Chondrocyte (in vitro differentiated cells): ENCODE measurements at regions not wholly inside any gene's neighbourhood (a gene's known extent, or its start where the extent isn't known, plus 50 kb on each side); places are given as distances from the start of the nearest gene placed in this dataset.

Source experiments
- DNase-seq: peaks from one replicate; pipeline ENCODE4 v3.0.0; 2021; ENCODE audit warnings: mixed read lengths, low spot score
- H3K27ac Mint-ChIP-seq: one replicate; pipeline ENCODE4 v1.8.0; 2021; ENCODE audit warnings: mild to moderate bottlenecking, moderate library complexity, mixed read lengths; ENCODE audit not compliant: unreplicated experiment
- H3K27me3 Mint-ChIP-seq: 2 replicates; pipeline ENCODE4 v1.8.0; 2021; ENCODE audit warnings: low read depth, mixed read lengths
- H3K36me3 Mint-ChIP-seq: 2 replicates; pipeline ENCODE4 v1.8.0; 2021; ENCODE audit warnings: low read depth, mixed read lengths
- H3K4me1 Mint-ChIP-seq: 2 replicates; pipeline ENCODE4 v1.8.0; 2021; ENCODE audit warnings: low read depth, mild to moderate bottlenecking, mixed read lengths
- H3K4me3 Mint-ChIP-seq: one replicate; pipeline ENCODE4 v1.8.0; 2021; ENCODE audit warnings: mild to moderate bottlenecking, moderate library complexity, mixed read lengths; ENCODE audit not compliant: unreplicated experiment
- H3K9me3 Mint-ChIP-seq: 2 replicates; pipeline ENCODE4 v1.8.0; 2021; ENCODE audit warnings: low read depth, mixed read lengths
- TF ChIP-seq, protein P1 (sequence below): fragments of 200-600 bp; sonication (generic); IDR thresholded peaks from 2 replicates; pipeline ENCODE4 v1.5.0; 2021; ENCODE audit warnings: antibody characterized with exemption, mild to moderate bottlenecking, moderate library complexity

GRCh38 chr18:71136487-71136886 is 847.6 kb downstream of the SOCS6 start:
- H3K9me3 Mint-ChIP-seq = no peaks in the 10 kb centered on the region
- H3K4me3 Mint-ChIP-seq = no peak overlapping the region
- TF ChIP-seq, protein P1, sequence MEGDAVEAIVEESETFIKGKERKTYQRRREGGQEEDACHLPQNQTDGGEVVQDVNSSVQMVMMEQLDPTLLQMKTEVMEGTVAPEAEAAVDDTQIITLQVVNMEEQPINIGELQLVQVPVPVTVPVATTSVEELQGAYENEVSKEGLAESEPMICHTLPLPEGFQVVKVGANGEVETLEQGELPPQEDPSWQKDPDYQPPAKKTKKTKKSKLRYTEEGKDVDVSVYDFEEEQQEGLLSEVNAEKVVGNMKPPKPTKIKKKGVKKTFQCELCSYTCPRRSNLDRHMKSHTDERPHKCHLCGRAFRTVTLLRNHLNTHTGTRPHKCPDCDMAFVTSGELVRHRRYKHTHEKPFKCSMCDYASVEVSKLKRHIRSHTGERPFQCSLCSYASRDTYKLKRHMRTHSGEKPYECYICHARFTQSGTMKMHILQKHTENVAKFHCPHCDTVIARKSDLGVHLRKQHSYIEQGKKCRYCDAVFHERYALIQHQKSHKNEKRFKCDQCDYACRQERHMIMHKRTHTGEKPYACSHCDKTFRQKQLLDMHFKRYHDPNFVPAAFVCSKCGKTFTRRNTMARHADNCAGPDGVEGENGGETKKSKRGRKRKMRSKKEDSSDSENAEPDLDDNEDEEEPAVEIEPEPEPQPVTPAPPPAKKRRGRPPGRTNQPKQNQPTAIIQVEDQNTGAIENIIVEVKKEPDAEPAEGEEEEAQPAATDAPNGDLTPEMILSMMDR = no peak
- no peak for DNase-seq
- no peaks in the 10 kb centered on the region for H3K36me3 Mint-ChIP-seq
- H3K4me1 Mint-ChIP-seq = no peaks in the 10 kb centered on the region
- no peak overlapping the region for H3K27ac Mint-ChIP-seq
- H3K27me3 Mint-ChIP-seq = peaks cover under 1% of the 10 kb centered on the region

- H3K27ac Mint-ChIP-seq = no peak overlapping the region
- no peaks in the 10 kb centered on the region for H3K36me3 Mint-ChIP-seq
- H3K27me3 Mint-ChIP-seq = no peaks in the 10 kb centered on the region
- H3K4me3 Mint-ChIP-seq = no peak overlapping the region
- no peaks in the 10 kb centered on the region for H3K4me1 Mint-ChIP-seq
- H3K9me3 Mint-ChIP-seq = peaks cover 6% of the 10 kb centered on the region
- TF ChIP-seq, protein P1 = no peak
- no peak for DNase-seq
Measured at GRCh38 chr18:71134122-71134521, 845.3 kb downstream of the SOCS6 start.

GRCh38 chr18:71131918-71132317 is 843.1 kb downstream of the SOCS6 start:
- H3K4me3 Mint-ChIP-seq = no peak overlapping the region
- DNase-seq = no peak
- no peaks in the 10 kb centered on the region for H3K4me1 Mint-ChIP-seq
- H3K27ac Mint-ChIP-seq = no peak overlapping the region
- H3K27me3 Mint-ChIP-seq = no peaks in the 10 kb centered on the region
- TF ChIP-seq, protein P1 = no peak
- H3K9me3 Mint-ChIP-seq = peaks cover 6% of the 10 kb centered on the region
- H3K36me3 Mint-ChIP-seq = no peaks in the 10 kb centered on the region

GRCh38 chr18:71130351-71130750 is 841.5 kb downstream of the SOCS6 start:
- TF ChIP-seq, protein P1 = no peak
- Mint-ChIP-seq H3K9me3 (peaks cover 8% of the 10 kb centered on the region), H3K27me3 (no peaks in the 10 kb centered on the region), H3K27ac (no peak overlapping the region), H3K4me3 (no peak overlapping the region), H3K4me1 (no peaks in the 10 kb centered on the region), H3K36me3 (no peaks in the 10 kb centered on the region)
- DNase-seq = no peak

- Mint-ChIP-seq H3K4me3 (no peak overlapping the region), H3K36me3 (no peaks in the 10 kb centered on the region), H3K4me1 (no peaks in the 10 kb centered on the region), H3K27ac (no peak overlapping the region), H3K9me3 (peaks cover 29% of the 10 kb centered on the region), H3K27me3 (no peaks in the 10 kb centered on the region)
- TF ChIP-seq, protein P1 = no peak
- DNase-seq = no peak
Measured at GRCh38 chr18:71125581-71125980, 836.7 kb downstream of the SOCS6 start.
